BLaER1 (cell line): ENCODE measurements at regions not wholly inside any gene's neighbourhood (a gene's known extent, or its start where the extent isn't known, plus 50 kb on each side); places are given as distances from the start of the nearest gene placed in this dataset.
"Not testable (repeated sequence)": the region's sequence is repeated elsewhere in the genome, so short reads cannot be mapped to it uniquely, and the experiment has no call there.

Experiments
- H3K27ac ChIP-seq: shearing (Covaris generic); formaldehyde crosslinking; 2 replicates; pipeline ENCODE4 v1.8.1; 2022
- H3K27me3 ChIP-seq: shearing (Covaris generic); formaldehyde crosslinking; 2 replicates; pipeline ENCODE4 v1.8.1; 2022
- H3K36me3 ChIP-seq: shearing (Covaris generic); formaldehyde crosslinking; 2 replicates; pipeline ENCODE4 v1.8.1; 2022
- H3K4me1 ChIP-seq: shearing (Covaris generic); formaldehyde crosslinking; 2 replicates; pipeline ENCODE4 v1.8.1; 2022
- H3K4me2 ChIP-seq: shearing (Covaris generic); formaldehyde crosslinking; 2 replicates; pipeline ENCODE4 v1.8.1; 2022
- H3K4me3 ChIP-seq: shearing (Covaris generic); formaldehyde crosslinking; 2 replicates; pipeline ENCODE4 v1.8.1; 2022
- H3K9ac ChIP-seq: shearing (Covaris generic); formaldehyde crosslinking; 2 replicates; pipeline ENCODE4 v1.8.1; 2022
- H3K9me3 ChIP-seq: shearing (Covaris generic); formaldehyde crosslinking; 2 replicates; pipeline ENCODE4 v1.8.1; 2022
- H4K20me1 ChIP-seq: shearing (Covaris generic); formaldehyde crosslinking; 2 replicates; pipeline ENCODE4 v1.8.1; 2022
- Cebpa-rat ChIP-seq: shearing (Covaris generic); IDR thresholded peaks from 2 replicates; pipeline ENCODE4 v1.8.1; 2022

DNA sequence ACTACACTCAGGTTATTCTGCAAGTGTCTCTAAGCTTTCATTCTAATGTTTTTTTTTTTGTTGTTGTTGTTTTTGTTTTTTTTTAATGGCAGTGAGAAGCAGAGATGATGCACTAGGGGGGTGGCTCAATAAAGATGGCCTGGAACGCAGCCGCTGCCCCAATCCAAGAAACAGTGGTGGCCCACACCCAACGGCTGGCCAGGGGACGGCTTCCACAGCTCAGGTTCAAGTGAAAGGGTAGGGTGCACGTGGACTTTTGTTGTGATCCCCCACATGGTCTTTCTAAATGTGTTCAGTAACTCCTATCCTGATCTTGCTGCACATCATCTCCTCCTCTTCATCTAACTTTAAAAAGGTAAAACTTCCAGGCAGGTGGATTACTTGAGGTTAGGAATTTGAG, 190.1 kb downstream of the NDUFA10 start:
- Histone ChIP-seq H3K9me3 (peaks cover 36% of the 10 kb centered on the region), H3K27ac (no peak overlapping the region), H4K20me1 (no peaks in the 10 kb centered on the region), H3K4me1 (peaks cover 18% of the 10 kb centered on the region; the same call in 1 of the 2 replicates), H3K4me2 (no peak overlapping the region), H3K27me3 (no peaks in the 10 kb centered on the region), H3K9ac (no peak overlapping the region), H3K4me3 (no peak overlapping the region), H3K36me3 (0 out of 2 replicates have a peak, but pooled peaks cover 8% of the 10 kb centered on the region)
- no peak for TF ChIP-seq Cebpa-rat

DNA sequence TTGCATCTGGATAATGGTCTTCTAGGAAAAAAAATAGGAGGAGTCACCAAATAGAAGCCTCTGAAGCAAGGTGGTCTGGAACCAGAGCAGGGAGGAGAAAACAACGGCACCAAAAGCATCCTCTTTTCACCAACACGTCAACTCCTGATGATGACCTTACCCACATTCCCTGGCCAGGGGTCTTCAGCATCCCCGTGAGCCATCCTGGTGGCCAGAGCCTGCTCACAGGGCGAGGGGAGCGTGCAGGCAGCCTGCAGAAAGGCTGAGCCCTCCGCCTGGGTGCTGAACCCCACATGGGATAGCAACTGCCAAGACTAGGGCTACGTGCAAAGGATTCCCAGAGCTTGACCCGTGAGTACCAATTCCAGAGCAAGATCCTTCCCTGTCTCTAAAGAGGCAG, 191.0 kb downstream of the NDUFA10 start:
- H4K20me1 ChIP-seq, result no peaks in the 10 kb centered on the region
- peaks cover 22% of the 10 kb centered on the region for H3K4me1 ChIP-seq
- H3K4me3 ChIP-seq, result no peak overlapping the region
- H3K27me3 ChIP-seq, result no peaks in the 10 kb centered on the region
- TF ChIP-seq Cebpa-rat, result no peak
- no peak overlapping the region for H3K27ac ChIP-seq
- H3K4me2 ChIP-seq, result no peak overlapping the region
- H3K9me3 ChIP-seq, result peaks cover 36% of the 10 kb centered on the region
- 0 out of 2 replicates have a peak, but pooled peaks cover 8% of the 10 kb centered on the region for H3K36me3 ChIP-seq
- no peak overlapping the region for H3K9ac ChIP-seq

DNA sequence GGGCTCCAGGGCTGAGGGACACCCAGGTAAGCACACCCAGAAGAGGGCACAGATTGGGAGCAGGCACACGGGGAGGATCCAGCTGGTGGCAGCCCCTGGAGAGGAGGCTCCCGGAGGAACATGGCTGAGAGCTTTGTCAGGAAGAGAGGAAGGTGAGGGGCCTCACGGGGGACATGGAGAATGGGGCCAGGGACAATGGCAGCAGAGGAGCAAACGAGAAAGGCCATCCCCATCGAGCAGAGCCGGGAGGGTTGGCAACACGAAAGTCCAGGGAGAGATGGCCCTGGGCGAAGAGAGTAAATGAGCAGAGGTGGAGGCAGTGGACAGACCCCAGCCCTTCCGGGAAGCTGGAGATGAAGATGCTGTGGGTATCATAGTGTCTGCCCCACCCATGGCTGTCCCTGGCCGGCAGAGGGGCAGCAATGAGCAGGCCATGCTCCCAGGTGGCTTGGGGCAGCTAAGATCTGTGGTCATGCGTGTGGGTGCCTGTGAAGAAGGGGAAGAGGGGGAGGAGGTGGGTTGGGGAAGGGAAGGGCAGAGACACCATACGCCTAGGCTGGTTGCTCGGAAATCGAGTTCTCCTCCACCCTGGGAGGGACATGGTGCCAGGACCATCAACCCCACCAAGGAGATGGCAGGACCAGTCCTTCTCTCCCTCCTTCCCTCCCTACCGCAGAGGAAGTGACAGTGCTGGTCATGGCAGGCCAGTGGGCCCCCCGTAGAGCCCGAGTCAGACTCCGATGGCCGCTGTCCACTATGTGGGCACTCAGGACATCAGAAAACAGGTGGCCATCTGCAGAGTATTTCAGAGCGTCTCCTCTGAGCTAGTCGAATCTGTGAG, 191.7 kb downstream of the NDUFA10 start:
- H3K9me3 ChIP-seq, result peaks cover 36% of the 10 kb centered on the region
- TF ChIP-seq Cebpa-rat, result no peak
- H3K27me3 ChIP-seq, result no peaks in the 10 kb centered on the region
- no peak overlapping the region for H3K27ac ChIP-seq
- no peak overlapping the region for H3K9ac ChIP-seq
- no peak overlapping the region for H3K4me2 ChIP-seq
- no peak overlapping the region for H3K4me3 ChIP-seq
- H3K4me1 ChIP-seq, result peaks cover 27% of the 10 kb centered on the region
- H3K36me3 ChIP-seq, result 0 out of 2 replicates have a peak, but pooled peaks cover 8% of the 10 kb centered on the region
- no peaks in the 10 kb centered on the region for H4K20me1 ChIP-seq

DNA sequence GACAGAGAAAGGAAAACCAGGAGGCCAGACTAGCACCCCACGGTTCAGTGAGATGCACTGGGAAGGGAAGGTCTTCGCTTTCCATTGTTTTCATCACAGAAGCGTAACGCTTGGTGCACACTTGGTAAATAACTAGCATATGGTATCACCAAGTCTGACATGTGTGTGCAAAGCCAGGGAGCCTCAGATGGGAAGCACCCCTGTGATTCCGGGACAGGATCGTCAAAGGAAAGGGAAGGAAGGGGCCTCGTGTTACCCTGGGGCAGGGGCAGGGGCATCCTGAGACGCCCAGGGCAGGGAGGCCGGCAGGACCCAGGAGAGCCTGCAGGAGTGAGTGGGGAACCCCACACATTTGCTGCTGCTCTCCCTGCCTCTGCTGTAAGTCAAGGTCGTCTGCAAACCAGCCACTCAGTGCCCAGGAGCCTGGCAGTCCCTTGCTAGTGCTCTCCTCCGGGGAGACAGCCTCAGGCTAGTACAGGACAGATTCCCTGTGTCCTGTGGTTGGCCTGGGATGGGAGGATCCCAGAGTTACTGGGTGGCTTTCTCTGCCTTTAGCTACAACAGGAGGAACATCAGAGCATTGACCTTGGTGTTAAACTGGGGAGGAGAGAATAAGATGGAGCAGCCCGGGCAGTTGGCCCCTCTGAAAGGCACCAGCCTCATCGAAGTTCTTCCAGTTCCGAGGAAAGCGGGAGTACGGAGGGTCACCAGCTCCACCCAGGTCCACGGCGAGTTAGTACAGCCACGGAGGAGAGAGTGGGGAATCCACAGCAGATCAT, 192.5 kb downstream of the NDUFA10 start:
- H3K27me3 ChIP-seq, result no peaks in the 10 kb centered on the region

DNA sequence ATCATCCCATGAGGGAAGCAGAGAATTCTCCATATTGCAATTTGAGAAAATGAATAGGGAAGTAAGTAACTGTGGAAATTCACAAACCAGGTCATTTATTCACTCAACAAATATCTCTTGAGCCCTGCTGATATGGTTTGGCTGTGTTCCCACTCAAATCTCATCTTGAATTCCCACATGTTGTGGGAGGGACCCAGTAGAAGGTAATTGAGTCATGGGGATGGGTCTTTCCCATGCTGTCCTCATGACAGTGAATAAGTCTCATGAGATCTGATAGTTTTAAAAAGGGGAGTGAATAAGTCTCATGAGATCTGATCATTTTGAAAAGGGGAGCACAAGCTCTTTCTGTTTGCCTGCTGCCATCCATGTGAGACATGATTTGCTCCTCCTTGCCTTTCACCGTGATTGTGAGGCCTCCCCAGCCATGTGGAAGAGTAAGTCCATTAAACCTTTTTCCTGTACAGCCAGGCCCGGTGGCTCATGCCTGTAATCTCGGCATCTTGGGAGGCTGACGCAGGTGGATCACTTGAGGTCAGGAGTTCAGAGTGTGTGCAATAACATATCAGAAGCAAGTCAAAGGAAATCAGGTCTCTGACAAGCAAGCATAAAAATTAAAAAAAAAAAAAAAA, 193.2 kb downstream of the NDUFA10 start:
- Histone ChIP-seq H3K4me1 (peaks cover 27% of the 10 kb centered on the region), H3K9me3 (peaks cover 35% of the 10 kb centered on the region), H3K27ac (no peak overlapping the region), H3K4me2 (peak overlapping the region; percentile 3; the same call in 1 of the 2 replicates), H4K20me1 (no peaks in the 10 kb centered on the region), H3K4me3 (no peak overlapping the region), H3K27me3 (no peaks in the 10 kb centered on the region), H3K36me3 (0 out of 2 replicates have a peak, but pooled peaks cover 8% of the 10 kb centered on the region), H3K9ac (no peak overlapping the region)
- no peak for TF ChIP-seq Cebpa-rat

More for the DNA sequence above, 192.5 kb downstream of the NDUFA10 start:
- 0 out of 2 replicates have a peak, but pooled peaks cover 8% of the 10 kb centered on the region for H3K36me3 ChIP-seq
- no peak overlapping the region for H3K9ac ChIP-seq
- no peaks in the 10 kb centered on the region for H4K20me1 ChIP-seq
- peak overlapping the region; percentile 3; the same call in 1 of the 2 replicates for H3K4me2 ChIP-seq
- H3K4me1 ChIP-seq, result peaks cover 27% of the 10 kb centered on the region
- no peak overlapping the region; the same call in 1 of the 2 replicates for H3K27ac ChIP-seq
- TF ChIP-seq Cebpa-rat, result no peak
- no peak overlapping the region for H3K4me3 ChIP-seq
- peaks cover 36% of the 10 kb centered on the region for H3K9me3 ChIP-seq

DNA sequence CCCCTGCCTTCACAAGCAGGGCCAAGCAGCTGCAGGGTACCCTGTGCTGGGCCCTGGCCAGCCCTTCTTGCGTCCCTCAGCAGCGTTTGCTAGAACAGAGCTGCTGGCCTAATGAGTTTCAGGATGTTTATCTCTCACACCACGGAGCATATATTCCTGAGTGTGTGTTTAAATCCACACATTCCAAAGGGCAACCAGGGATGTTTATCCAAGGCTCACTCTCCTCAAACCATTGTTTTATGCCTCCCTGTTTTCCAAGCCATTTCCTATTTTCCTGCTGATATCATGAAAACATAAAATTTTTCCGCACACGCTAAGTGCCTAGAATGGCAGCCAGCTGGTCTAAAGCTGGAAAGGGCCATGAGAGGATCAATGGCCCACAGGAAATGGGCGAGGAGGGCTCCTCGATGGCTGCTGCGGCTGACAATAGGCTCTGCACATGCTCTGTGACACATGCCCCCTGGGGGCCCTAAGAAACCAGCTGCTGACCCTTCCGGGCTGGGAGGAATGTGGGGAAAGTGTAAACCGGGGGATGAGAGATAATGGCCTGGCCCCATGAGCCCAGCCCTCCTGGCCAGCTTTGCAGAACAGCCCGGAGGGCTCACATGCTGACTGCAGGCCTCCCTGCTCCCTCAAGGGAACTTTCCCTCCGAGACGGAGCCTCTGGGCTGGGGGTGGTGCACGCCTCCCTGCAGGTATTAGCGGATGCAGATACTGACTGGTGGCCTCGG, 194.0 kb downstream of the NDUFA10 start:
- no peak overlapping the region for H3K9ac ChIP-seq
- TF ChIP-seq Cebpa-rat, result no peak
- H3K27me3 ChIP-seq, result no peaks in the 10 kb centered on the region

DNA sequence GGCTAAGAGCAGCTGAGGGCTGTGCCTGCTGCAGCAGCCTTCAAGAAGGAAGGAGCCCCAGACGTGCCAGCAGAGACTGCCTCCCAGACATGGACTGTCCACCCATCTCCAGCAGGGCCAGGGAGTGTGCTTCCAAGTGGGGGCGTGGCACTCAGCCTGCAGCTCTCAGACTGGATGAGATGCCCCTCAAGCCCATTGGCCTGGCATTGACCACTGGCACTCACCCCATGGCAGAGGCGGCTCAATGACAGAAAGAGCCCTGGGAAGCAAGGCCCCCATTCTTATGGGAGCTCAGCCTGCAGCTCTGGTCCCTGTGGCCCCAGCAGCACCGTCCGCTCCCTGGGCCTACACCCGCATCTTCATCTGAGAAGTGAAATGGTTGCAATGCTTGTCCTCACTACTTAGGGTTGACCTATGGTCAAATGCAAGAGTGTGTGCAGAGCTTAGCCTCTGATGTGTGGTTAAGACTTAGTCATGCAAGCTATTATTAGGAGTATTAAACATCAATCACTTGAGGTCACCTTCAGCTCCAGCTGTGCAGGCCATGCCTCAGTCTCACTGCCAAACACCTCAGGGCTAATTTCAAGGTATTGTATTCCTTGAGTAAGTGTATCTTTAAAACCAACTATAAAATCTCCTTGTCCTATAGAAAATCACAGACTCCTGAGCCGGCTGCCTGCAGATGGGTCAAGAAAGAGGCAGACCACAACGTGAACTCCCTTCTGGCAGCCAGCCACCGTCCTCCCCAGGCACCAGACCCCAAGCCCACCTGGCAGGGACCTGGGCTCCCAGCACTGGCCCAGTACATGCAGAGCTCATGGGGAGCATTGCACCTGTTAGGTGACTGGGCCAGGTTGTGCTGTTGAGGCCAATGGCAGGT, 194.8 kb downstream of the NDUFA10 start:
- Histone ChIP-seq H3K9me3 (peaks cover 19% of the 10 kb centered on the region), H3K4me1 (peaks cover 27% of the 10 kb centered on the region), H3K4me2 (no peak overlapping the region), H3K36me3 (no peaks in the 10 kb centered on the region), H4K20me1 (no peaks in the 10 kb centered on the region), H3K27ac (no peak overlapping the region), H3K27me3 (no peaks in the 10 kb centered on the region), H3K9ac (no peak overlapping the region), H3K4me3 (no peak overlapping the region)
- TF ChIP-seq Cebpa-rat, result no peak

More for the DNA sequence above, 194.0 kb downstream of the NDUFA10 start:
- H3K36me3 ChIP-seq, result 0 out of 2 replicates have a peak, but pooled peaks cover 3% of the 10 kb centered on the region
- H3K9me3 ChIP-seq, result peaks cover 27% of the 10 kb centered on the region
- no peak overlapping the region for H3K4me3 ChIP-seq
- H3K27ac ChIP-seq, result no peak overlapping the region
- peaks cover 27% of the 10 kb centered on the region for H3K4me1 ChIP-seq
- H3K4me2 ChIP-seq, result no peak overlapping the region
- H4K20me1 ChIP-seq, result no peaks in the 10 kb centered on the region

DNA sequence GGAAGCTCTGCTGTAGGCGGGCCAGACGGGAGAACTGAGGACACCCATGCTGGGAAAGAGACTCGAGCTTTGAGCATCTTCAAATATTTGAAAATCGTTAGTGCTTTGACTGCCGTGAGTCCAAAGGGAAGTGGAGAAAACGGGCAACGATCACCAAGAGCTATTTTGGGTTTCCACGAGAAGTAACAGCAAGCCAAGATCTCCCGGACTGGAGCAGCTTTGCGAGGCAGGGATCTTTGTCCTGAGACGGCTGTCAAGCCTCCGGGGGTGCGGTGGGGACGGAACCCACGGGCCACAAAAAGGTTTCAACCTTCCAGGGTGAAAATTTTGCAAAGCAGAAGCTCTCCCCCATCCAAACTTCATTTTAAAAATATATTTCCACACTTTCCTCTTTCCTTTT, 195.8 kb downstream of the NDUFA10 start:
- no peak for TF ChIP-seq Cebpa-rat
- no peaks in the 10 kb centered on the region for H3K36me3 ChIP-seq
- peaks cover 27% of the 10 kb centered on the region for H3K4me1 ChIP-seq
- H3K9me3 ChIP-seq, result peaks cover 14% of the 10 kb centered on the region
- H3K9ac ChIP-seq, result no peak overlapping the region
- H4K20me1 ChIP-seq, result no peaks in the 10 kb centered on the region
- H3K27me3 ChIP-seq, result no peaks in the 10 kb centered on the region
- no peak overlapping the region for H3K27ac ChIP-seq
- H3K4me3 ChIP-seq, result no peak overlapping the region
- peak overlapping the region; percentile 31; the same call in 1 of the 2 replicates for H3K4me2 ChIP-seq

DNA sequence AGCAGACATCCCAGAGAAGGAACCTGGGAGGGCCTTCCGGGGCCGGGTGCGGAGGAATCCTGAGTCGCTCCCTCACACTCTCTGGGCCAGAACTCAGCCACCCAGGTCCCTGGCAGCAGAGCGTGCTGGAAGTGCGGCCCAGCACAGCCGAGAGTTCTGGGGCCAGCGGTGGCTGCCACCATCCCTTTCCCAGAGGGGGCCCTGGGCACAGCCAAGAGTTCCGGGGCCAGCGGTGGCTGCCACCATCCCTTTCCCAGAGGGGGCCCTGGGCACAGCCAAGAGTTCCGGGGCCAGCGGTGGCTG, 196.2 kb downstream of the NDUFA10 start:
- Histone ChIP-seq H3K9me3 (peaks cover 14% of the 10 kb centered on the region), H3K4me1 (peaks cover 27% of the 10 kb centered on the region), H3K4me2 (peak overlapping the region; percentile 31; the same call in 1 of the 2 replicates)
- not testable (repeated sequence) for H4K20me1 ChIP-seq, H3K27ac ChIP-seq, H3K36me3 ChIP-seq, H3K4me3 ChIP-seq, H3K9ac ChIP-seq, H3K27me3 ChIP-seq
